NCI-H2171 treated with DMSO at 0.1 percent for 48 hours (cell line): ENCODE measurements at regions not wholly inside any gene's neighbourhood (a gene's known extent, or its start where the extent isn't known, plus 50 kb on each side); places are given as distances from the start of the nearest gene placed in this dataset.
A peak's percentile ranks its signal among the peaks of the same experiment; 100 is the strongest.

Experiments
- DNase-seq: peaks from one replicate; lab custom pipeline; 2025; lab: John Stamatoyannopoulos, UW

GRCh38 chr15:73001840-73002239 is 50.4 kb upstream of the NEO1 start:
- DNase-seq = peak; percentile 84

- no peak for DNase-seq
Measured at GRCh38 chr15:73000293-73000692, 52.0 kb upstream of the NEO1 start.

- no peak for DNase-seq
Measured at GRCh38 chr15:72999586-72999985, 52.7 kb upstream of the NEO1 start.

GRCh38 chr15:72998681-72999466 is 53.4 kb upstream of the NEO1 start:
- DNase-seq = no peak

GRCh38 chr15:72998226-72998625 is 54.0 kb upstream of the NEO1 start:
- DNase-seq = no peak

- no peak for DNase-seq
Measured at GRCh38 chr15:72995849-72996248, 56.4 kb upstream of the NEO1 start.

GRCh38 chr15:72994534-72995177 is 57.6 kb upstream of the NEO1 start:
- peak; percentile 80 for DNase-seq

GRCh38 chr15:72992841-72993252 is 59.4 kb upstream of the NEO1 start:
- DNase-seq = no peak

- no peak for DNase-seq
Measured at GRCh38 chr15:72991026-72991425, 61.2 kb upstream of the NEO1 start.

- DNase-seq = no peak
Measured at GRCh38 chr15:72983801-72984545, 68.3 kb upstream of the NEO1 start.

- DNase-seq = no peak
Measured at GRCh38 chr15:72982714-72983113, 69.5 kb upstream of the NEO1 start.

- DNase-seq = no peak
Measured at GRCh38 chr15:72980661-72981060, 71.6 kb upstream of the NEO1 start.

GRCh38 chr15:72979791-72980190 is 72.5 kb upstream of the NEO1 start:
- no peak for DNase-seq

- no peak for DNase-seq
Measured at GRCh38 chr15:72979308-72979707, 73.0 kb upstream of the NEO1 start.

- no peak for DNase-seq
Measured at GRCh38 chr15:72978223-72978622, 74.0 kb upstream of the NEO1 start.

- DNase-seq = no peak
Measured at GRCh38 chr15:72972362-72972761, 79.9 kb upstream of the NEO1 start.

- DNase-seq = no peak
Measured at GRCh38 chr15:72971766-72972165, 80.5 kb upstream of the NEO1 start.

GRCh38 chr15:72970933-72971760 is 81.1 kb upstream of the NEO1 start:
- DNase-seq = peak; percentile 29

- DNase-seq = peak; percentile 75
Measured at GRCh38 chr15:72968531-72968922, 83.7 kb upstream of the NEO1 start.

GRCh38 chr15:72967811-72968530 is 84.3 kb upstream of the NEO1 start:
- no peak for DNase-seq

GRCh38 chr15:72967397-72967796 is 84.9 kb upstream of the NEO1 start:
- DNase-seq = peak; percentile 11
